Fibroblast of lung (primary cell): ENCODE measurements at regions not wholly inside any gene's neighbourhood (a gene's known extent, or its start where the extent isn't known, plus 50 kb on each side); places are given as distances from the start of the nearest gene placed in this dataset.

ENCODE experiments used
- DNase-seq, 2 donors: peaks; one replicate each; pipeline versions ENCODE4 v3.0.0 to v3.0.0-alpha.2; 2010; ENCODE audit warnings: low read depth in 2 of 2
- H2AFZ ChIP-seq: 2 replicates; pipeline ENCODE4 v1.5.1; 2012; ENCODE audit warnings: low read length, control low read depth, inconsistent platforms
- H3K27ac ChIP-seq: 2 replicates; pipeline ENCODE4 v1.5.1; 2011; ENCODE audit warnings: low read length, control low read depth; ENCODE audit not compliant: insufficient read depth
- H3K27me3 ChIP-seq: 2 replicates; pipeline ENCODE4 v1.5.1; 2011; ENCODE audit warnings: mild to moderate bottlenecking, low read length; ENCODE audit not compliant: control insufficient read depth, insufficient read depth
- H3K36me3 ChIP-seq: 2 replicates; pipeline ENCODE4 v1.5.1; 2011; ENCODE audit warnings: low read length; ENCODE audit not compliant: control insufficient read depth, insufficient read depth
- H3K4me1 ChIP-seq: 2 replicates; pipeline ENCODE4 v1.5.1; 2011; ENCODE audit warnings: low read length; ENCODE audit not compliant: control insufficient read depth, insufficient read depth; ENCODE audit errors: extremely low read depth
- H3K4me2 ChIP-seq: 2 replicates; pipeline ENCODE4 v1.5.1; 2011; ENCODE audit warnings: low read length, control low read depth; ENCODE audit not compliant: insufficient read depth; ENCODE audit errors: extremely low read depth
- H3K4me3 ChIP-seq, 4 experiments: fragments of 200-600 bp in 1 of 4; sonication (generic) in 1 of 4; replicated peaks in 1 of 4; 2 replicates each; pipeline ENCODE4 v1.5.1; 2011 to 2016; ENCODE audit warnings: low read length in 4 of 4, low read depth in 3 of 4, mild to moderate bottlenecking in 3 of 4, control low read depth in 2 of 4, inconsistent platforms in 1 of 4, mixed read lengths in 1 of 4; ENCODE audit not compliant: insufficient read depth in 1 of 4; ENCODE audit errors: control extremely low read depth in 1 of 4
- H3K79me2 ChIP-seq: 2 replicates; pipeline ENCODE4 v1.5.1; 2012; ENCODE audit warnings: mild to moderate bottlenecking, low read length, inconsistent platforms; ENCODE audit not compliant: control insufficient read depth, insufficient read depth
- H3K9ac ChIP-seq: 2 replicates; pipeline ENCODE4 v1.5.1; 2011; ENCODE audit warnings: mild to moderate bottlenecking, low read length, control low read depth; ENCODE audit not compliant: insufficient read depth
- H3K9me3 ChIP-seq: 2 replicates; pipeline ENCODE4 v1.5.1; 2012; ENCODE audit warnings: low read depth, low read length; ENCODE audit not compliant: control insufficient read depth, insufficient read depth
- H4K20me1 ChIP-seq: 2 replicates; pipeline ENCODE4 v1.5.1; 2011; ENCODE audit warnings: low read length; ENCODE audit not compliant: control insufficient read depth, insufficient read depth; ENCODE audit errors: extremely low read depth
- CTCF ChIP-seq, 2 donors: IDR thresholded peaks in 1 of 2; conservative IDR thresholded peaks in 1 of 2; 1 replicate in 1 of 2; 2 replicates in 1 of 2; pipeline ENCODE4 v1.5.1; 2011 to 2012; ENCODE audit warnings: low read length in 2 of 2, control low read depth in 1 of 2, inconsistent platforms in 1 of 2, low read depth in 1 of 2, mild to moderate bottlenecking in 1 of 2
- EZH2 ChIP-seq: IDR thresholded peaks from 2 replicates; pipeline ENCODE4 v1.5.1; 2012; ENCODE audit warnings: low read length, control low read depth, mild to moderate bottlenecking; ENCODE audit errors: missing control alignments

DNA sequence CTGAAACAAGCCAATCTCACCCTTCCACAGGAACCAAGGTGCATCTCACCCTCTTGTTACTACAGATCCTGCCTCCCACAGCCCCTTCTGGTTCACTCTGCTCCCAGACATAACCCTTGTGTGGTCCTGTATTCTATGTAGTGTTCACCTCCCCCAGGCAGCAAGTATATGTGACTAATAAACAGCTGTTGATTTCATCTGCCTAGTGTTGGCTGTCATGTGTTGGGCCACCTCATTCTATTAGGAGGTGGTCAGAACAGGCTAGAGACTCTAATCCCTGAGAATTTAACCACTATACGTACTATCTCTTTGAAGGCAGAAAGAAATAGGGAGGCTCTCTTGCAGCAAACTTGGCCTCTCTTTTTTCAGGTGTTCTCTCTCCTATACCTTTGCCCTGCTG, 134.3 kb upstream of the RPL34 start:
- H3K27me3 ChIP-seq, result no peaks in the 10 kb centered on the region
- DNase-seq, result no peak
- H3K4me3 ChIP-seq, result no peak overlapping the region
- H3K79me2 ChIP-seq, result no peaks in the 10 kb centered on the region
- H2AFZ ChIP-seq, result no peak overlapping the region
- no peak overlapping the region for H3K9ac ChIP-seq
- no peaks in the 10 kb centered on the region for H4K20me1 ChIP-seq
- no peaks in the 10 kb centered on the region for H3K36me3 ChIP-seq
- TF ChIP-seq EZH2, result no peak
- no peak for TF ChIP-seq CTCF (conservative IDR thresholded peaks at IDR 0.05 in 1 of 2, IDR thresholded peaks at IDR 0.05 in 1 of 2; ENCODE audit: low read depth in 1 of 2, low read length in 2 of 2)
- H3K4me2 ChIP-seq, result no peak overlapping the region
- H3K27ac ChIP-seq, result no peak overlapping the region
- H3K4me1 ChIP-seq, result peaks cover 2% of the 10 kb centered on the region
- H3K9me3 ChIP-seq, result no peaks in the 10 kb centered on the region

GRCh38 chr4:108484187-108484586, 136.2 kb upstream of the RPL34 start:
- Histone ChIP-seq H3K27ac (no peak overlapping the region), H4K20me1 (no peaks in the 10 kb centered on the region), H2AFZ (no peak overlapping the region), H3K4me1 (peaks cover 2% of the 10 kb centered on the region), H3K4me3 (no peak overlapping the region), H3K9me3 (no peaks in the 10 kb centered on the region), H3K4me2 (peak overlapping the region; percentile 9), H3K27me3 (no peaks in the 10 kb centered on the region), H3K79me2 (no peaks in the 10 kb centered on the region), H3K9ac (no peak overlapping the region), H3K36me3 (no peaks in the 10 kb centered on the region)
- peak in 1 of 2 donors; percentile 23 for DNase-seq
- no peak for TF ChIP-seq CTCF (conservative IDR thresholded peaks at IDR 0.05 in 1 of 2, IDR thresholded peaks at IDR 0.05 in 1 of 2; ENCODE audit: low read depth in 1 of 2, low read length in 2 of 2)
- TF ChIP-seq EZH2, result no peak

DNA sequence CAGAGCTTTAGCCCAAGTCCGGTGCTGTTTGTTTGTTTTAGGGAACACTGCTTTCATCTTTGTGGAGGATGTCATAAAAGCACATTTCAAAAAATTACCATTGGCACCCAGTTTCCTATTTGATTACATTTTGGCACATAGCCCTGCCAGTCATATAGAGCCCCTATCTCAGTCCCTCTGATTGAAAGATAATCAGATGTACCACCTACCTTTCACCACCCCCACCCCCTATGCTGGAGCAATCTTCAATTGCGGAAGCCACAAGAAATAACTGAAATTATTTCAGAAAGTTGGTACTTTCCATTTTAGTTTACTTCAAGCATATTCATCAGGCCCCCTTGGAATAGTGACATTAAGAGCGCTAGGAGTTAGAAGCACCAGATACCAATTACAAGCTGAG, 136.7 kb upstream of the RPL34 start:
- no peaks in the 10 kb centered on the region for H3K36me3 ChIP-seq
- peaks cover 2% of the 10 kb centered on the region for H3K4me1 ChIP-seq
- DNase-seq, result no peak
- H3K79me2 ChIP-seq, result no peaks in the 10 kb centered on the region
- H3K4me3 ChIP-seq, result no peak overlapping the region
- H3K9ac ChIP-seq, result no peak overlapping the region
- H3K4me2 ChIP-seq, result no peak overlapping the region
- no peak overlapping the region for H2AFZ ChIP-seq
- no peaks in the 10 kb centered on the region for H3K9me3 ChIP-seq
- H3K27me3 ChIP-seq, result no peaks in the 10 kb centered on the region
- H3K27ac ChIP-seq, result no peak overlapping the region
- TF ChIP-seq EZH2 (no peak), CTCF (conservative IDR thresholded peaks at IDR 0.05 in 1 of 2, IDR thresholded peaks at IDR 0.05 in 1 of 2; ENCODE audit: low read depth in 1 of 2, low read length in 2 of 2) (no peak)
- no peaks in the 10 kb centered on the region for H4K20me1 ChIP-seq
